ENCODE measurements at regions not wholly inside any gene's neighbourhood (a gene's known extent, or its start where the extent isn't known, plus 50 kb on each side); places are given as distances from the start of the nearest gene placed in this dataset.
A peak's percentile ranks its signal among the peaks of the same experiment; 100 is the strongest.
"Not testable (repeated sequence)": the region's sequence is repeated elsewhere in the genome, so short reads cannot be mapped to it uniquely, and the experiment has no call there.

DNA sequence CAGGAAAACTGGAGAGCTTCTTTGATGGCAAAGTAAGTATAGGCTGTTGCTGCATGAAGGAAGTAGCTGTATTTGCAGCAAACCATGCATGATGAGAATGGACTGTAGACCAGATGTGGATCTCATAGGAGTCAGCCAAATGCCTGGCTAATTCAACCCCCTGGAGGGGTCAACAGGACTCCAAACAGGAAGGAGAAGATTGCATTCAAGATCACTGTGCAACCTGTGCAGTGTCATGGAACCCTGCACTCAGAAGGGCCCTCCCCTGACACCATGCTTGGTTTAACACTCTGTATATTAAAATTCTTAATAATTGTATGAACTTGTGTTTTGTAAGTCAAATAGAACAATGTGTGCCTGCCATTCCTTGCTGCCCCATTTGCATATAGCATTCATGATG lies 225.1 kb upstream of the FSCB start:
- Mint-ChIP-seq H3K4me3 (no peak overlapping the region), H3K27ac (no peak overlapping the region), H3K4me1 (no peaks in the 10 kb centered on the region), H3K36me3 (ENCODE audit: low read depth) (no peaks in the 10 kb centered on the region), H3K9me3 (no peaks in the 10 kb centered on the region), H3K27me3 (ENCODE audit: low read depth) (no peaks in the 10 kb centered on the region)
- TF ChIP-seq, protein P1, sequence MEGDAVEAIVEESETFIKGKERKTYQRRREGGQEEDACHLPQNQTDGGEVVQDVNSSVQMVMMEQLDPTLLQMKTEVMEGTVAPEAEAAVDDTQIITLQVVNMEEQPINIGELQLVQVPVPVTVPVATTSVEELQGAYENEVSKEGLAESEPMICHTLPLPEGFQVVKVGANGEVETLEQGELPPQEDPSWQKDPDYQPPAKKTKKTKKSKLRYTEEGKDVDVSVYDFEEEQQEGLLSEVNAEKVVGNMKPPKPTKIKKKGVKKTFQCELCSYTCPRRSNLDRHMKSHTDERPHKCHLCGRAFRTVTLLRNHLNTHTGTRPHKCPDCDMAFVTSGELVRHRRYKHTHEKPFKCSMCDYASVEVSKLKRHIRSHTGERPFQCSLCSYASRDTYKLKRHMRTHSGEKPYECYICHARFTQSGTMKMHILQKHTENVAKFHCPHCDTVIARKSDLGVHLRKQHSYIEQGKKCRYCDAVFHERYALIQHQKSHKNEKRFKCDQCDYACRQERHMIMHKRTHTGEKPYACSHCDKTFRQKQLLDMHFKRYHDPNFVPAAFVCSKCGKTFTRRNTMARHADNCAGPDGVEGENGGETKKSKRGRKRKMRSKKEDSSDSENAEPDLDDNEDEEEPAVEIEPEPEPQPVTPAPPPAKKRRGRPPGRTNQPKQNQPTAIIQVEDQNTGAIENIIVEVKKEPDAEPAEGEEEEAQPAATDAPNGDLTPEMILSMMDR (IDR thresholded peaks at IDR 0.05; ENCODE audit: unreplicated experiment in 3 of 3): no peak

- Mint-ChIP-seq H3K9me3 (peaks cover 3% of the 10 kb centered on the region), H3K4me1 (no peaks in the 10 kb centered on the region), H3K27me3 (ENCODE audit: low read depth) (no peaks in the 10 kb centered on the region), H3K36me3 (ENCODE audit: low read depth) (no peaks in the 10 kb centered on the region), H3K4me3 (no peak overlapping the region), H3K27ac (no peak overlapping the region)
- TF ChIP-seq, protein P1 (IDR thresholded peaks at IDR 0.05; ENCODE audit: unreplicated experiment in 3 of 3): no peak
These were observed 223.8 kb upstream of the FSCB start for GRCh38 chr14:44730860-44731259.

- not testable (repeated sequence) for H3K27ac Mint-ChIP-seq; H3K4me3 Mint-ChIP-seq; H3K4me1 Mint-ChIP-seq; H3K27me3 Mint-ChIP-seq (ENCODE audit: low read depth)
- H3K36me3 Mint-ChIP-seq (ENCODE audit: low read depth): peaks cover 17% of the 10 kb centered on the region
- peaks cover 36% of the 10 kb centered on the region for H3K9me3 Mint-ChIP-seq
These were observed 214.3 kb upstream of the FSCB start for GRCh38 chr14:44721395-44721794.

- Mint-ChIP-seq H3K27ac (no peak overlapping the region), H3K4me3 (no peak overlapping the region), H3K36me3 (ENCODE audit: low read depth) (peaks cover 17% of the 10 kb centered on the region), H3K4me1 (no peaks in the 10 kb centered on the region), H3K27me3 (ENCODE audit: low read depth) (no peaks in the 10 kb centered on the region), H3K9me3 (peaks cover 36% of the 10 kb centered on the region)
- TF ChIP-seq, protein P1 (IDR thresholded peaks at IDR 0.05; ENCODE audit: unreplicated experiment in 3 of 3): no peak
These were observed 213.6 kb upstream of the FSCB start for GRCh38 chr14:44720707-44721106.

GRCh38 chr14:44712024-44712815 lies 205.1 kb upstream of the FSCB start:
- Mint-ChIP-seq H3K27ac (peak overlapping the region; percentile 75 to 92 (median 82)), H3K4me3 (peak overlapping the region in 1 of 3 experiments; percentile 2), H3K9me3 (no peaks in the 10 kb centered on the region), H3K36me3 (ENCODE audit: low read depth) (no peaks in the 10 kb centered on the region), H3K27me3 (ENCODE audit: low read depth) (no peaks in the 10 kb centered on the region), H3K4me1 (peaks cover 9% of the 10 kb centered on the region)
- TF ChIP-seq, protein P1 (IDR thresholded peaks at IDR 0.05; ENCODE audit: unreplicated experiment in 3 of 3): no peak

- TF ChIP-seq, protein P1 (IDR thresholded peaks at IDR 0.05; ENCODE audit: unreplicated experiment in 3 of 3): no peak
- no peaks in the 10 kb centered on the region for H3K36me3 Mint-ChIP-seq (ENCODE audit: low read depth)
- peaks cover 10% of the 10 kb centered on the region for H3K9me3 Mint-ChIP-seq
- H3K4me1 Mint-ChIP-seq: peaks cover 20% of the 10 kb centered on the region
- H3K4me3 Mint-ChIP-seq: no peak overlapping the region
- peak overlapping the region in 1 of 3 experiments; percentile 3 for H3K27ac Mint-ChIP-seq
- no peaks in the 10 kb centered on the region for H3K27me3 Mint-ChIP-seq (ENCODE audit: low read depth)
These were observed 194.6 kb upstream of the FSCB start for GRCh38 chr14:44701563-44702263.

Measured in nephron (organoid).